K562 (cell line): ENCODE measurements at regions not wholly inside any gene's neighbourhood (a gene's known extent, or its start where the extent isn't known, plus 50 kb on each side); places are given as distances from the start of the nearest gene placed in this dataset.

Experiments used
- ATAC-seq: fragments of 200-7000 bp; cut with Tn5 transposase; 3 replicates; pipeline ENCODE4 v1.9.1; 2020; ENCODE audit warnings: moderate library complexity
- BruUV-seq: library from RNA; stranded (reverse); fragments of 400-500 nt; replicated peaks from 2 replicates; lab custom pipeline; 2021; lab: Mats Ljungman, UMichigan
- CTCF ChIA-PET: fragments of 300-600 bp; formaldehyde crosslinking; extraction: SDS; loops from one replicate; lab custom pipeline; 2021; ENCODE audit warnings: low intra/inter-chr PET ratio; lab: Yijun Ruan, JAX
- POLR2A ChIA-PET: fragments of 300-600, 350-650 bp; sonication (Branson Sonifier 250); formaldehyde crosslinking; extraction: SDS; loops from one replicate; lab custom pipeline; 2021; ENCODE audit warnings: antibody characterized with exemption, inconsistent platforms; lab: Yijun Ruan, JAX
- DNase-seq, 4 experiments: peaks; one replicate each; pipeline versions ENCODE4 v3.0.0 to v3.0.0-alpha.2; 2011 to 2018; ENCODE audit warnings: low spot score in 3 of 4, mixed read lengths in 3 of 4; ENCODE audit errors: extremely low read depth in 1 of 4
- FAIRE-seq: peaks from 2 replicates; lab custom pipeline; 2011; peaks lifted over from hg19 to GRCh38; lab: Jason Lieb, UNC
- H2AFZ ChIP-seq: 2 replicates; pipeline ENCODE4 v1.6.0; 2011; ENCODE audit warnings: low read depth, low read length, control low read depth, inconsistent platforms
- H3K27ac ChIP-seq: fragments of 200-600 bp; 3 replicates; pipeline ENCODE4 v1.8.0; 2011; ENCODE audit warnings: low read depth, mild to moderate bottlenecking, control low read depth, inconsistent platforms, low read length, moderate library complexity, mixed read lengths; ENCODE audit errors: extremely low read depth
- H3K27me3 ChIP-seq, 2 experiments: fragments of 300-600 bp in 1 of 2; 2 replicates in 1 of 2; 3 replicates in 1 of 2; pipeline versions ENCODE4 v1.6.0 to v1.8.0; 2011; ENCODE audit warnings: inconsistent platforms in 2 of 2, low read length in 2 of 2, mild to moderate bottlenecking in 1 of 2, mixed read lengths in 1 of 2, moderate library complexity in 1 of 2; ENCODE audit not compliant: control insufficient read depth in 2 of 2, insufficient read depth in 2 of 2
- H3K36me3 ChIP-seq: fragments of 300-600 bp; 3 replicates; pipeline ENCODE4 v1.8.0; 2011; ENCODE audit warnings: mild to moderate bottlenecking, low read length, inconsistent platforms; ENCODE audit not compliant: control insufficient read depth, insufficient read depth
- H3K4me1 ChIP-seq, 2 experiments: fragments of 200-600 bp in 1 of 2; replicated peaks in 1 of 2; 2 replicates in 1 of 2; 3 replicates in 1 of 2; pipeline versions ENCODE4 v1.5.1 to v1.8.0; 2011; ENCODE audit warnings: inconsistent platforms in 2 of 2, low read length in 2 of 2, mild to moderate bottlenecking in 1 of 2, mixed read lengths in 1 of 2, moderate library complexity in 1 of 2; ENCODE audit not compliant: control insufficient read depth in 2 of 2, insufficient read depth in 2 of 2
- H3K4me2 ChIP-seq: 2 replicates; pipeline ENCODE4 v1.6.1; 2011; ENCODE audit warnings: low read length, control low read depth, inconsistent platforms, mixed read lengths; ENCODE audit not compliant: insufficient read depth
- H3K4me3 ChIP-seq: fragments of 200-600 bp; sonication (generic), shearing (Covaris generic); 2 replicates; pipeline ENCODE4 v1.5.1; 2016; ENCODE audit warnings: control low read depth, inconsistent platforms
- H3K79me2 ChIP-seq: fragments of 200-600 bp; 3 replicates; pipeline ENCODE4 v1.8.0; 2011; ENCODE audit warnings: low read length, inconsistent platforms; ENCODE audit not compliant: control insufficient read depth, insufficient read depth
- H3K9ac ChIP-seq, 2 experiments: 2 replicates each; pipeline versions ENCODE4 v1.6.0 to v1.6.1; 2011; ENCODE audit warnings: low read depth in 2 of 2, low read length in 2 of 2, control low read depth in 1 of 2, inconsistent platforms in 1 of 2, mild to moderate bottlenecking in 1 of 2, mixed read lengths in 1 of 2; ENCODE audit not compliant: insufficient read depth in 1 of 2
- H3K9me1 ChIP-seq: one replicate; pipeline ENCODE4 v1.6.0; 2011; ENCODE audit warnings: inconsistent platforms, mild to moderate bottlenecking, low read length, moderate library complexity; ENCODE audit not compliant: control insufficient read depth, insufficient read depth
- H3K9me3 ChIP-seq: replicated peaks from 2 replicates; pipeline ENCODE4 v1.5.1; 2011; ENCODE audit warnings: low read depth, low read length, inconsistent platforms; ENCODE audit not compliant: control insufficient read depth, insufficient read depth
- H4K20me1 ChIP-seq: replicated peaks from 2 replicates; pipeline ENCODE4 v1.6.1; 2011; ENCODE audit warnings: low read length, inconsistent platforms, mixed read lengths; ENCODE audit not compliant: control insufficient read depth, insufficient read depth
- GTF2A2 ChIP-seq: IDR thresholded peaks from 2 replicates; pipeline ENCODE4 v1.6.1; 2016; ENCODE audit warnings: mild to moderate bottlenecking, missing genetic modification characterization, missing compliant biosample characterization
- HNRNPK ChIP-seq: fragments of 200-400 bp; formaldehyde crosslinking; IDR thresholded peaks from one replicate; pipeline ENCODE4 v1.6.1; 2018; ENCODE audit warnings: mild to moderate bottlenecking, low read depth, low read length; ENCODE audit not compliant: poor library complexity, severe bottlenecking
- KDM1A ChIP-seq, 2 experiments: fragments of 450-650 bp; IDR thresholded peaks; 2 replicates each; pipeline ENCODE4 v1.6.1; 2016; ENCODE audit warnings: mild to moderate bottlenecking in 2 of 2
- RFX1 ChIP-seq: fragments of 450-650 bp; IDR thresholded peaks from 2 replicates; pipeline ENCODE4 v1.6.1; 2016; ENCODE audit warnings: mild to moderate bottlenecking, moderate library complexity
- WGBS: fragments of 100-300 bp; shearing (Covaris generic); methylation state at CpG from one replicate; pipeline ENCODE4 v1.1.6; 2016; ENCODE audit warnings: low coverage, mixed read lengths; ENCODE audit not compliant: insufficient coverage; ENCODE audit errors: missing lambda C conversion rate; 5-methylcytosine and 5-hydroxymethylcytosine counted together
- in situ Hi-C: fragments of 300-500 bp; cut with MboI; formaldehyde crosslinking; loops from 4 replicates; pipeline ENCODE4 v1.15.0; 2018; ENCODE audit warnings: inconsistent platforms, mixed read lengths
- intact Hi-C: fragments of 100-400 bp; cut with micrococcal nuclease; formaldehyde crosslinking; loops from 2 replicates; pipeline ENCODE4 v1.14.2; 2022
- TF ChIP-seq, protein P1 (sequence below): fragments of 250-450 bp; sonication (Bioruptor Pico); IDR thresholded peaks from 2 replicates; pipeline ENCODE4 v1.8.0; 2022; ENCODE audit warnings: inconsistent platforms

- TF ChIP-seq KDM1A (IDR thresholded peaks at IDR 0.05) (no peak), RFX1 (no peak), HNRNPK (no peak), GTF2A2 (tag) (no peak)
- TF ChIP-seq, protein P1, sequence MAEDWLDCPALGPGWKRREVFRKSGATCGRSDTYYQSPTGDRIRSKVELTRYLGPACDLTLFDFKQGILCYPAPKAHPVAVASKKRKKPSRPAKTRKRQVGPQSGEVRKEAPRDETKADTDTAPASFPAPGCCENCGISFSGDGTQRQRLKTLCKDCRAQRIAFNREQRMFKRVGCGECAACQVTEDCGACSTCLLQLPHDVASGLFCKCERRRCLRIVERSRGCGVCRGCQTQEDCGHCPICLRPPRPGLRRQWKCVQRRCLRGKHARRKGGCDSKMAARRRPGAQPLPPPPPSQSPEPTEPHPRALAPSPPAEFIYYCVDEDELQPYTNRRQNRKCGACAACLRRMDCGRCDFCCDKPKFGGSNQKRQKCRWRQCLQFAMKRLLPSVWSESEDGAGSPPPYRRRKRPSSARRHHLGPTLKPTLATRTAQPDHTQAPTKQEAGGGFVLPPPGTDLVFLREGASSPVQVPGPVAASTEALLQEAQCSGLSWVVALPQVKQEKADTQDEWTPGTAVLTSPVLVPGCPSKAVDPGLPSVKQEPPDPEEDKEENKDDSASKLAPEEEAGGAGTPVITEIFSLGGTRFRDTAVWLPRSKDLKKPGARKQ (CRISPR knock-in tag) = no peak
- H3K9ac ChIP-seq = no peak overlapping the region
- WGBS = 0% methylated on average over 2 of the region's 2 CpGs
- no peaks in the 10 kb centered on the region for H3K9me3 ChIP-seq
- no peaks in the 10 kb centered on the region for H3K9me1 ChIP-seq
- FAIRE-seq (no peak), ATAC-seq (no peak), DNase-seq (no peak)
- H2AFZ ChIP-seq = no peak overlapping the region
- no peaks in the 10 kb centered on the region for H3K27me3 ChIP-seq
- H3K27ac ChIP-seq = no peak overlapping the region
- H3K4me1 ChIP-seq = no peaks in the 10 kb centered on the region
- H3K36me3 ChIP-seq = no peaks in the 10 kb centered on the region
- H3K4me3 ChIP-seq = no peak overlapping the region
- 0 out of 2 replicates have a peak, but pooled peaks cover 4% of the 10 kb centered on the region for H4K20me1 ChIP-seq
- no peak overlapping the region for H3K4me2 ChIP-seq
- CTCF ChIA-PET = no interaction called here
- BruUV-seq = no TSS peak
- POLR2A ChIA-PET = no interaction called here
- H3K79me2 ChIP-seq = no peaks in the 10 kb centered on the region
- intact Hi-C loops (no loop called here), in situ Hi-C loops (no loop called here)
These were observed 112.8 kb upstream of the CADM1 start for GRCh38 chr11:115616971-115617370.
